GM06990 (cell line): ENCODE measurements at regions not wholly inside any gene's neighbourhood (a gene's known extent, or its start where the extent isn't known, plus 50 kb on each side); places are given as distances from the start of the nearest gene placed in this dataset.

Source experiments
- DNase-seq: peaks from one replicate; pipeline ENCODE4 v3.0.0-alpha.2; 2011; ENCODE audit not compliant: insufficient read length; ENCODE audit errors: extremely low read depth
- H3K27me3 ChIP-seq: replicated peaks from 2 replicates; pipeline ENCODE4 v1.6.0; 2011; ENCODE audit warnings: low read length; ENCODE audit not compliant: control insufficient read depth, insufficient read depth
- H3K36me3 ChIP-seq: 2 replicates; pipeline ENCODE4 v1.5.1; 2011; ENCODE audit warnings: low read length; ENCODE audit not compliant: control insufficient read depth, insufficient read depth
- H3K4me3 ChIP-seq: replicated peaks from 2 replicates; pipeline ENCODE4 v1.5.1; 2011; ENCODE audit warnings: low read depth, mild to moderate bottlenecking, control low read depth, low read length
- CTCF ChIP-seq: IDR thresholded peaks from 2 replicates; pipeline ENCODE4 v1.5.1; 2011; ENCODE audit warnings: low read length, control low read depth, mild to moderate bottlenecking, inconsistent platforms; ENCODE audit not compliant: insufficient read depth, poor library complexity, severe bottlenecking

DNA sequence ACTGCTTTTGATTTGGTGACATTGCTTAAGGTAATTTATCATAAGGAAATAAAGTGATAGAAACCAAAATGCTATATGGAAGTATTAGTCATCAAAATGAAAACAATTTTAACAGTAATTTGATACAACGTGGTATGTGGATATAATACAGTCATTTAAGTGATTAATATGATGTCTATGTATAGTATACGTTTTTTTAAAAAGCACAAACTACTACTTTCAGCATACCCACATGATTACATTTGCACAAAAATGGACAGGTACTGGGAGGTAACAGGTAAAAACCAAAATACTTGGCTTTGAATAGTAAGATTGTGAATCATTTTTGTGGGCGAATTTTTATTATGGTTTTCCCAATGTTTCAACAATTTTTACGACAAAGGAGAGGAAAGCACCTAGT lies 97.6 kb downstream of the OGFRL1 start:
- no peak overlapping the region for H3K4me3 ChIP-seq
- no peaks in the 10 kb centered on the region for H3K36me3 ChIP-seq
- no peak for TF ChIP-seq CTCF
- DNase-seq = no peak
- H3K27me3 ChIP-seq = no peaks in the 10 kb centered on the region

GRCh38 chr6:71387179-71387578 lies 98.6 kb downstream of the OGFRL1 start:
- no peak for DNase-seq
- no peak for TF ChIP-seq CTCF
- H3K36me3 ChIP-seq = no peaks in the 10 kb centered on the region
- no peak overlapping the region for H3K4me3 ChIP-seq
- H3K27me3 ChIP-seq = no peaks in the 10 kb centered on the region

- no peak for DNase-seq
- H3K27me3 ChIP-seq = no peaks in the 10 kb centered on the region
- H3K4me3 ChIP-seq = no peak overlapping the region
- H3K36me3 ChIP-seq = no peaks in the 10 kb centered on the region
- no peak for TF ChIP-seq CTCF
Measured at GRCh38 chr6:71388068-71388744, 99.6 kb downstream of the OGFRL1 start.

GRCh38 chr6:71388856-71389527 lies 100.4 kb downstream of the OGFRL1 start:
- no peak for TF ChIP-seq CTCF
- H3K27me3 ChIP-seq = no peaks in the 10 kb centered on the region
- no peak overlapping the region for H3K4me3 ChIP-seq
- no peak for DNase-seq
- H3K36me3 ChIP-seq = no peaks in the 10 kb centered on the region

DNA sequence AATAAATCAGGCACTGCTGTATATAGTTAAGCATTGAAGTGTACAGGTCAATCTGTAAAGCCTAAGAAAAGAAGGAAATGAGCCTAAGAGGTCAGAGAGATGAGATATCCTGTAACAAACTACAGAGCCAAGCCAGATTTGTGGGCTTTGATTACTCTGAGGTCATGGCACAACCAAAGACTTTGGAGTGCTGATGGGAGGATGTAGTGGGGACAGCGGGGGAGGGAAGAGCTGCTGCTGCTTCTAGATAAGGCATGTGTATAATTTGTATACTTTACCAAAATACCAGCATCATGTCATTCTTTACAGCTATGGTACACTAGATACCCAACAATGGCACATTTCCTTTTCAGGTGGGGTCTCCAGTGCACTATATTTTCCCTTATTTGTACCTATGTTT lies 102.5 kb downstream of the OGFRL1 start:
- DNase-seq = no peak
- Histone ChIP-seq H3K27me3 (no peaks in the 10 kb centered on the region), H3K36me3 (no peaks in the 10 kb centered on the region), H3K4me3 (no peak overlapping the region)
- TF ChIP-seq CTCF = no peak
